HEK293 (cell line): ENCODE measurements at regions not wholly inside any gene's neighbourhood (a gene's known extent, or its start where the extent isn't known, plus 50 kb on each side); places are given as distances from the start of the nearest gene placed in this dataset.

Source experiments
- CTCF ChIA-PET: fragments of 350-600 bp; formaldehyde crosslinking; extraction: SDS; loops from one replicate; lab custom pipeline; 2021; ENCODE audit warnings: antibody characterized with exemption; lab: Yijun Ruan, JAX
- POLR2A ChIA-PET: fragments of 300-600 bp; formaldehyde crosslinking; extraction: SDS; loops from one replicate; lab custom pipeline; 2020; ENCODE audit warnings: antibody characterized with exemption, inconsistent platforms; lab: Yijun Ruan, JAX
- H3K27ac ChIP-seq: fragments of 200-500 bp; sonication (Bioruptor generic); 2 replicates; pipeline ENCODE4 v1.5.1; 2014; ENCODE audit warnings: low read depth, low read length, control low read depth, inconsistent platforms; ENCODE audit errors: extremely low read depth
- H3K36me3 ChIP-seq, 2 experiments: fragments of 200-500 bp in 1 of 2; sonication (Bioruptor generic) in 1 of 2; 1 replicate in 1 of 2; 2 replicates in 1 of 2; pipeline ENCODE4 v1.5.1; 2014 to 2017; ENCODE audit warnings: inconsistent platforms in 2 of 2, low read length in 2 of 2; ENCODE audit not compliant: control insufficient read depth in 2 of 2, insufficient read depth in 1 of 2
- H3K4me1 ChIP-seq: fragments of 200-500 bp; sonication (Bioruptor generic); 2 replicates; pipeline ENCODE4 v1.5.1; 2014; ENCODE audit warnings: mild to moderate bottlenecking, low read length, inconsistent platforms; ENCODE audit not compliant: control insufficient read depth, insufficient read depth
- H3K4me3 ChIP-seq: 2 replicates; pipeline ENCODE4 v1.5.1; 2011; ENCODE audit warnings: low read depth, mild to moderate bottlenecking, control low read depth, low read length, moderate library complexity
- H3K9me3 ChIP-seq: fragments of 200-500 bp; sonication (Bioruptor generic); 2 replicates; pipeline ENCODE4 v1.5.1; 2014; ENCODE audit warnings: low read depth, low read length, inconsistent platforms; ENCODE audit not compliant: control insufficient read depth, insufficient read depth
- GLI2 ChIP-seq: fragments of 450-650 bp; formaldehyde crosslinking; IDR thresholded peaks from 2 replicates; pipeline ENCODE4; 2017; ENCODE audit warnings: missing biosample characterization, missing genetic modification characterization, low read depth, borderline replicate concordance
- GLIS1 ChIP-seq: fragments of 450-650 bp; formaldehyde crosslinking; IDR thresholded peaks from 2 replicates; pipeline ENCODE4 v1.5.1; 2016; ENCODE audit warnings: missing biosample characterization, missing genetic modification characterization
- SP3 ChIP-seq: fragments of 450-650 bp; formaldehyde crosslinking; IDR thresholded peaks from 2 replicates; pipeline ENCODE4 v1.5.1; 2016; ENCODE audit warnings: missing biosample characterization, missing genetic modification characterization
- YY2 ChIP-seq: fragments of 450-650 bp; formaldehyde crosslinking; IDR thresholded peaks from 2 replicates; pipeline ENCODE4 v1.5.1; 2016; ENCODE audit warnings: missing biosample characterization, missing genetic modification characterization
- ZBTB17 ChIP-seq: fragments of 450-650 bp; formaldehyde crosslinking; IDR thresholded peaks from 2 replicates; pipeline ENCODE4 v1.5.1; 2016; ENCODE audit warnings: missing biosample characterization, missing genetic modification characterization
- ZBTB48 ChIP-seq: fragments of 450-650 bp; formaldehyde crosslinking; IDR thresholded peaks from 2 replicates; pipeline ENCODE4 v1.5.1; 2016; ENCODE audit warnings: missing biosample characterization, missing genetic modification characterization
- ZBTB7A ChIP-seq: fragments of 450-650 bp; formaldehyde crosslinking; IDR thresholded peaks from 2 replicates; pipeline ENCODE4 v1.5.1; 2016; ENCODE audit warnings: low read depth, missing biosample characterization, missing genetic modification characterization
- ZNF10 ChIP-seq: fragments of 450-650 bp; formaldehyde crosslinking; IDR thresholded peaks from 2 replicates; pipeline ENCODE4 v1.5.1; 2017; ENCODE audit warnings: missing biosample characterization, missing genetic modification characterization
- ZNF133 ChIP-seq: fragments of 450-650 bp; formaldehyde crosslinking; IDR thresholded peaks from 2 replicates; pipeline ENCODE4 v1.5.1; 2016; ENCODE audit warnings: missing biosample characterization, missing genetic modification characterization
- ZNF140 ChIP-seq: fragments of 450-650 bp; formaldehyde crosslinking; IDR thresholded peaks from 2 replicates; pipeline ENCODE4 v1.5.1; 2016; ENCODE audit warnings: missing biosample characterization, missing genetic modification characterization
- ZNF18 ChIP-seq: fragments of 450-650 bp; formaldehyde crosslinking; IDR thresholded peaks from 2 replicates; pipeline ENCODE4 v1.5.1; 2016; ENCODE audit warnings: missing biosample characterization, missing genetic modification characterization
- ZNF202 ChIP-seq: fragments of 450-650 bp; formaldehyde crosslinking; IDR thresholded peaks from 2 replicates; pipeline ENCODE4 v1.5.1; 2016; ENCODE audit warnings: missing biosample characterization, missing genetic modification characterization, borderline replicate concordance
- ZNF292 ChIP-seq: fragments of 450-650 bp; formaldehyde crosslinking; IDR thresholded peaks from 2 replicates; pipeline ENCODE4 v1.5.1; 2016; ENCODE audit warnings: low read depth, missing biosample characterization, missing genetic modification characterization, borderline replicate concordance
- ZNF366 ChIP-seq: fragments of 450-650 bp; formaldehyde crosslinking; conservative IDR thresholded peaks from 2 replicates; pipeline ENCODE4 v1.5.1; 2016; ENCODE audit warnings: missing biosample characterization, missing genetic modification characterization
- ZNF501 ChIP-seq: fragments of 450-650 bp; formaldehyde crosslinking; IDR thresholded peaks from 2 replicates; pipeline ENCODE4 v1.5.1; 2016; ENCODE audit warnings: missing biosample characterization, missing genetic modification characterization
- ZNF513 ChIP-seq: fragments of 450-650 bp; IDR thresholded peaks from 2 replicates; pipeline ENCODE4 v1.5.1; 2018; ENCODE audit warnings: missing biosample characterization, missing genetic modification characterization
- ZNF596 ChIP-seq: fragments of 450-650 bp; IDR thresholded peaks from 2 replicates; pipeline ENCODE4 v1.5.0; 2018; ENCODE audit warnings: missing biosample characterization, mild to moderate bottlenecking, missing genetic modification characterization, moderate library complexity
- ZNF626 ChIP-seq: fragments of 450-650 bp; sonication (Bioruptor Pico); formaldehyde crosslinking; IDR thresholded peaks from 2 replicates; pipeline ENCODE4 v1.5.1; 2018; ENCODE audit warnings: missing biosample characterization, missing genetic modification characterization, inconsistent platforms
- ZNF701 ChIP-seq: fragments of 450-650 bp; formaldehyde crosslinking; IDR thresholded peaks from 2 replicates; pipeline ENCODE4 v1.5.1; 2016; ENCODE audit warnings: missing biosample characterization, missing genetic modification characterization
- TF ChIP-seq, protein P1 (sequence below): fragments of 450-650 bp; formaldehyde crosslinking; IDR thresholded peaks from 2 replicates; pipeline ENCODE4 v1.5.1; 2016; ENCODE audit warnings: missing biosample characterization, missing genetic modification characterization
- TF ChIP-seq, protein P2 (sequence below): fragments of 450-650 bp; formaldehyde crosslinking; IDR thresholded peaks from 2 replicates; pipeline ENCODE4 v1.5.1; 2016; ENCODE audit warnings: missing biosample characterization, missing genetic modification characterization
- TF ChIP-seq, protein P3 (sequence below): fragments of 450-650 bp; formaldehyde crosslinking; IDR thresholded peaks from 2 replicates; pipeline ENCODE4 v1.5.1; 2016; ENCODE audit warnings: missing biosample characterization, missing genetic modification characterization
- TF ChIP-seq, protein P4 (sequence below): fragments of 450-650 bp; formaldehyde crosslinking; IDR thresholded peaks from 2 replicates; pipeline ENCODE4 v1.5.1; 2017; ENCODE audit warnings: missing biosample characterization, mild to moderate bottlenecking, missing genetic modification characterization, moderate library complexity

DNA sequence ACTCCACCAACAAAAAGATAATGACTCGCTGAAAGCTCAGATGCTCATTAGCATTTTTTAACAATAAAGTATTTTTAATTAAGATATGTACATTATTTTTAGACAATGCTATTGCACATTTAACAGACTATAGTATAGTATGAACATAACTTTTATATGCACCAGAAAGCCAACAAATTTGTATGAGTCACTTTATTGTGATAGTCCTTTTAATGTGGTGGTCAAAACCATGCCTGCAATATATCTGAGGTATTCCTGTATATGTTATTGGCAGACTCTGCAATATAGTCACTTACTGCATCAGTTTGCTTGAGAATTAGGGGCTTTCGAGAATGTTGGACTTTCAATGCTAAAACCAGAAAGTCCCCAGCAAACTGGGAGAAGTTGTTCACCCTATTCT lies 51.7 kb upstream of the CCDC196 start (continued):
- TF ChIP-seq ZBTB7A (tag by site-specific recombination) (no peak), ZBTB17 (tag by site-specific recombination) (no peak), ZBTB48 (tag by site-specific recombination) (no peak), ZNF701 (tag by site-specific recombination) (no peak), ZNF10 (tag by site-specific recombination) (no peak), ZNF133 (tag by site-specific recombination) (no peak), ZNF501 (tag by site-specific recombination) (no peak), ZNF626 (tag by site-specific recombination) (no peak)
- TF ChIP-seq, protein P1, sequence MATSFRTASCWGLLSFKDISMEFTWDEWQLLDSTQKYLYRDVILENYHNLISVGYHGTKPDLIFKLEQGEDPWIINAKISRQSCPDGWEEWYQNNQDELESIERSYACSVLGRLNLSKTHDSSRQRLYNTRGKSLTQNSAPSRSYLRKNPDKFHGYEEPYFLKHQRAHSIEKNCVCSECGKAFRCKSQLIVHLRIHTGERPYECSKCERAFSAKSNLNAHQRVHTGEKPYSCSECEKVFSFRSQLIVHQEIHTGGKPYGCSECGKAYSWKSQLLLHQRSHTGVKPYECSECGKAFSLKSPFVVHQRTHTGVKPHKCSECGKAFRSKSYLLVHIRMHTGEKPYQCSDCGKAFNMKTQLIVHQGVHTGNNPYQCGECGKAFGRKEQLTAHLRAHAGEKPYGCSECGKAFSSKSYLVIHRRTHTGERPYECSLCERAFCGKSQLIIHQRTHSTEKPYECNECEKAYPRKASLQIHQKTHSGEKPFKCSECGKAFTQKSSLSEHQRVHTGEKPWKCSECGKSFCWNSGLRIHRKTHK (tag by site-specific recombination) = no peak
- TF ChIP-seq, protein P2, sequence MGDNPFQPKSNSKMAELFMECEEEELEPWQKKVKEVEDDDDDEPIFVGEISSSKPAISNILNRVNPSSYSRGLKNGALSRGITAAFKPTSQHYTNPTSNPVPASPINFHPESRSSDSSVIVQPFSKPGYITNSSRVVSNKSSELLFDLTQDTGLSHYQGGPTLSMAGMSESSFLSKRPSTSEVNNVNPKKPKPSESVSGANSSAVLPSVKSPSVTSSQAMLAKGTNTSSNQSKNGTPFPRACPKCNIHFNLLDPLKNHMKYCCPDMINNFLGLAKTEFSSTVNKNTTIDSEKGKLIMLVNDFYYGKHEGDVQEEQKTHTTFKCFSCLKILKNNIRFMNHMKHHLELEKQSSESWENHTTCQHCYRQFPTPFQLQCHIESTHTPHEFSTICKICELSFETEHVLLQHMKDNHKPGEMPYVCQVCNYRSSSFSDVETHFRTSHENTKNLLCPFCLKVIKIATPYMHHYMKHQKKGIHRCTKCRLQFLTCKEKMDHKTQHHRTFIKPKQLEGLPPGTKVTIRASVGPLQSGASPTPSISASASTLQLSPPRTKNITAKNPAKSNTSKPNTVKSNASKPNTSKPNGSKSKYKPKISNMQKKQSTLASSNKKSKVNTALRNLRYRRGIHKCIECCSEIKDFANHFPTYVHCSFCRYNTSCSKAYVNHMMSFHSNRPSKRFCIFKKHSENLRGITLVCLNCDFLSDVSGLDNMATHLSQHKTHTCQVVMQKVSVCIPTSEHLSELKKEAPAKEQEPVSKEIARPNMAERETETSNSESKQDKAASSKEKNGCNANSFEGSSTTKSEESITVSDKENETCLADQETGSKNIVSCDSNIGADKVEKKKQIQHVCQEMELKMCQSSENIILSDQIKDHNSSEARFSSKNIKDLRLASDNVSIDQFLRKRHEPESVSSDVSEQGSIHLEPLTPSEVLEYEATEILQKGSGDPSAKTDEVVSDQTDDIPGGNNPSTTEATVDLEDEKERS (tag by site-specific recombination) = no peak
- TF ChIP-seq, protein P3, sequence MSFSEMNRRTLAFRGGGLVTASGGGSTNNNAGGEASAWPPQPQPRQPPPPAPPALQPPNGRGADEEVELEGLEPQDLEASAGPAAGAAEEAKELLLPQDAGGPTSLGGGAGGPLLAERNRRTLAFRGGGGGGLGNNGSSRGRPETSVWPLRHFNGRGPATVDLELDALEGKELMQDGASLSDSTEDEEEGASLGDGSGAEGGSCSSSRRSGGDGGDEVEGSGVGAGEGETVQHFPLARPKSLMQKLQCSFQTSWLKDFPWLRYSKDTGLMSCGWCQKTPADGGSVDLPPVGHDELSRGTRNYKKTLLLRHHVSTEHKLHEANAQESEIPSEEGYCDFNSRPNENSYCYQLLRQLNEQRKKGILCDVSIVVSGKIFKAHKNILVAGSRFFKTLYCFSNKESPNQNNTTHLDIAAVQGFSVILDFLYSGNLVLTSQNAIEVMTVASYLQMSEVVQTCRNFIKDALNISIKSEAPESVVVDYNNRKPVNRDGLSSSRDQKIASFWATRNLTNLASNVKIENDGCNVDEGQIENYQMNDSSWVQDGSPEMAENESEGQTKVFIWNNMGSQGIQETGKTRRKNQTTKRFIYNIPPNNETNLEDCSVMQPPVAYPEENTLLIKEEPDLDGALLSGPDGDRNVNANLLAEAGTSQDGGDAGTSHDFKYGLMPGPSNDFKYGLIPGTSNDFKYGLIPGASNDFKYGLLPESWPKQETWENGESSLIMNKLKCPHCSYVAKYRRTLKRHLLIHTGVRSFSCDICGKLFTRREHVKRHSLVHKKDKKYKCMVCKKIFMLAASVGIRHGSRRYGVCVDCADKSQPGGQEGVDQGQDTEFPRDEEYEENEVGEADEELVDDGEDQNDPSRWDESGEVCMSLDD (tag by site-specific recombination) = no peak

GRCh38 chr14:66435683-66436082 lies 50.5 kb upstream of the CCDC196 start:
- no peaks in the 10 kb centered on the region for H3K36me3 ChIP-seq
- no peak overlapping the region for H3K4me3 ChIP-seq
- no peak for TF ChIP-seq SP3 (tag by site-specific recombination)
- TF ChIP-seq, protein P4, sequence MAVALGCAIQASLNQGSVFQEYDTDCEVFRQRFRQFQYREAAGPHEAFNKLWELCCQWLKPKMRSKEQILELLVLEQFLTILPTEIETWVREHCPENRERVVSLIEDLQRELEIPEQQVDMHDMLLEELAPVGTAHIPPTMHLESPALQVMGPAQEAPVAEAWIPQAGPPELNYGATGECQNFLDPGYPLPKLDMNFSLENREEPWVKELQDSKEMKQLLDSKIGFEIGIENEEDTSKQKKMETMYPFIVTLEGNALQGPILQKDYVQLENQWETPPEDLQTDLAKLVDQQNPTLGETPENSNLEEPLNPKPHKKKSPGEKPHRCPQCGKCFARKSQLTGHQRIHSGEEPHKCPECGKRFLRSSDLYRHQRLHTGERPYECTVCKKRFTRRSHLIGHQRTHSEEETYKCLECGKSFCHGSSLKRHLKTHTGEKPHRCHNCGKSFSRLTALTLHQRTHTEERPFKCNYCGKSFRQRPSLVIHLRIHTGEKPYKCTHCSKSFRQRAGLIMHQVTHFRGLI (tag by site-specific recombination) = no peak
- no peak for TF ChIP-seq GLI2 (tag by site-specific recombination)
- TF ChIP-seq YY2 = no peak
- no peak for TF ChIP-seq ZNF513
- no peak for TF ChIP-seq ZNF596
- TF ChIP-seq ZNF140 = no peak
- no peak for TF ChIP-seq GLIS1
- no peak for TF ChIP-seq ZNF202 (tag by site-specific recombination)
- TF ChIP-seq ZNF292 (tag by site-specific recombination) = no peak
- no peak for TF ChIP-seq ZNF18 (tag by site-specific recombination)
- TF ChIP-seq ZNF501 (tag by site-specific recombination) = no peak
- no peak for TF ChIP-seq ZNF366 (tag by site-specific recombination)
- no peak for TF ChIP-seq ZBTB7A (tag by site-specific recombination)
- H3K4me1 ChIP-seq = no peaks in the 10 kb centered on the region
- ChIA-PET CTCF (interaction anchor here (1.5 kb wide), 1 partner anchor 76 kb away, joined by 4 read pairs; no protein-coding TSS in a partner anchor), POLR2A (no interaction called here)
- H3K27ac ChIP-seq = no peak overlapping the region
- H3K9me3 ChIP-seq = no peaks in the 10 kb centered on the region; the same call in none of the 2 replicates
